Common myeloid progenitor, CD34-positive (primary cell): ENCODE measurements at regions not wholly inside any gene's neighbourhood (a gene's known extent, or its start where the extent isn't known, plus 50 kb on each side); places are given as distances from the start of the nearest gene placed in this dataset.
A peak's percentile ranks its signal among the peaks of the same experiment; 100 is the strongest.

ENCODE experiments used
- CTCF ChIA-PET: fragments of 350-600 bp; sonication (Branson Sonifier 250); formaldehyde crosslinking; loops from one replicate; lab custom pipeline; 2021; ENCODE audit warnings: antibody characterized with exemption; lab: Charles Lee
- POLR2A ChIA-PET: fragments of 350-600 bp; sonication (Branson Sonifier 250); formaldehyde crosslinking; loops from one replicate; lab custom pipeline; 2021; ENCODE audit warnings: antibody characterized with exemption; lab: Charles Lee
- DNase-seq, 3 donors: peaks; one replicate each; pipeline versions ENCODE4 v3.0.0 to v3.0.0-alpha.2; 2013
- H3K27ac ChIP-seq, 2 experiments: 1 replicate in 1 of 2; 2 replicates in 1 of 2; pipeline ENCODE4 v1.7.0; 2013; ENCODE audit warnings: inconsistent platforms in 2 of 2, low read length in 2 of 2, mild to moderate bottlenecking in 2 of 2, low read depth in 1 of 2, moderate library complexity in 1 of 2; ENCODE audit not compliant: severe bottlenecking in 2 of 2, insufficient read depth in 1 of 2, poor library complexity in 1 of 2
- H3K27me3 ChIP-seq, 5 experiments: replicated peaks in 2 of 5; 1 replicate in 3 of 5; 2 replicates in 2 of 5; pipeline versions ENCODE4 v1.6.1 to v1.7.0; 2013; ENCODE audit warnings: low read length in 4 of 5, mild to moderate bottlenecking in 2 of 5, moderate library complexity in 2 of 5, inconsistent platforms in 1 of 5; ENCODE audit not compliant: insufficient read depth in 5 of 5, control insufficient read depth in 4 of 5
- H3K36me3 ChIP-seq, 4 experiments: 1 replicate in 2 of 4; 2 replicates in 2 of 4; pipeline versions ENCODE4 v1.6.1 to v1.7.0; 2013; ENCODE audit warnings: low read length in 3 of 4, control low read depth in 1 of 4, mild to moderate bottlenecking in 1 of 4; ENCODE audit not compliant: control insufficient read depth in 4 of 4, insufficient read depth in 4 of 4
- H3K4me1 ChIP-seq, 4 experiments: 1 replicate in 3 of 4; 2 replicates in 1 of 4; pipeline versions ENCODE4 v1.6.1 to v1.7.1; 2013; ENCODE audit warnings: low read length in 3 of 4, mild to moderate bottlenecking in 3 of 4, control low read depth in 1 of 4, inconsistent platforms in 1 of 4, moderate library complexity in 1 of 4; ENCODE audit not compliant: control insufficient read depth in 4 of 4, insufficient read depth in 4 of 4; ENCODE audit errors: control extremely low read depth in 1 of 4
- H3K4me3 ChIP-seq, 7 experiments: 1 replicate in 4 of 7; 2 replicates in 3 of 7; pipeline versions ENCODE4 v1.5.1 to v1.7.0; 2013; ENCODE audit warnings: mild to moderate bottlenecking in 7 of 7, low read length in 6 of 7, moderate library complexity in 6 of 7, inconsistent platforms in 2 of 7, low read depth in 2 of 7, control low read depth in 1 of 7; ENCODE audit not compliant: insufficient read depth in 4 of 7, control insufficient read depth in 1 of 7; ENCODE audit errors: extremely low read depth in 1 of 7
- H3K9me3 ChIP-seq, 5 experiments: 1 replicate in 4 of 5; 2 replicates in 1 of 5; pipeline versions ENCODE4 v1.6.1 to v1.7.1; 2013; ENCODE audit warnings: low read length in 4 of 5, mild to moderate bottlenecking in 2 of 5, inconsistent platforms in 1 of 5, low read depth in 1 of 5, moderate library complexity in 1 of 5; ENCODE audit not compliant: control insufficient read depth in 4 of 5, insufficient read depth in 2 of 5; ENCODE audit errors: control extremely low read depth in 1 of 5
- WGBS: methylation state at CpG from one replicate; pipeline ENCODE4 v1.1.5; 2013; ENCODE audit not compliant: insufficient coverage; 5-methylcytosine and 5-hydroxymethylcytosine counted together

GRCh38 chr6:76706086-76706485 is 633.6 kb upstream of the IMPG1 start:
- ChIA-PET CTCF (no interaction called here), POLR2A (no interaction called here)
- H3K4me1 ChIP-seq = no peaks in the 10 kb centered on the region
- H3K9me3 ChIP-seq = no peaks in the 10 kb centered on the region
- H3K27me3 ChIP-seq = no peaks in the 10 kb centered on the region
- DNase-seq = no peak
- H3K36me3 ChIP-seq = no peaks in the 10 kb centered on the region
- H3K4me3 ChIP-seq = no peak overlapping the region
- no CpG with 5 or more reads among the region's 2 CpGs for WGBS
- no peak overlapping the region for H3K27ac ChIP-seq

- no peaks in the 10 kb centered on the region for H3K9me3 ChIP-seq
- H3K36me3 ChIP-seq = no peaks in the 10 kb centered on the region
- no peaks in the 10 kb centered on the region for H3K27me3 ChIP-seq
- H3K4me1 ChIP-seq = no peaks in the 10 kb centered on the region
- H3K4me3 ChIP-seq = no peak overlapping the region
- POLR2A ChIA-PET = no interaction called here
- no CpG with 5 or more reads among the region's 1 CpG for WGBS
- CTCF ChIA-PET = no interaction called here
- H3K27ac ChIP-seq = no peak overlapping the region
- no peak for DNase-seq
Measured at GRCh38 chr6:76703786-76704185, 631.3 kb upstream of the IMPG1 start.

GRCh38 chr6:76703285-76703684 is 630.8 kb upstream of the IMPG1 start:
- Histone ChIP-seq H3K9me3 (no peaks in the 10 kb centered on the region), H3K27ac (no peak overlapping the region), H3K4me3 (no peak overlapping the region), H3K27me3 (no peaks in the 10 kb centered on the region), H3K36me3 (no peaks in the 10 kb centered on the region), H3K4me1 (no peaks in the 10 kb centered on the region)
- POLR2A ChIA-PET = no interaction called here
- DNase-seq = no peak
- CTCF ChIA-PET = no interaction called here
- WGBS = no CpG with 5 or more reads among the region's 2 CpGs

- no peak overlapping the region for H3K27ac ChIP-seq
- H3K4me3 ChIP-seq = no peak overlapping the region
- H3K36me3 ChIP-seq = no peaks in the 10 kb centered on the region
- no peak for DNase-seq
- no peaks in the 10 kb centered on the region for H3K9me3 ChIP-seq
- ChIA-PET POLR2A (no interaction called here), CTCF (no interaction called here)
- H3K27me3 ChIP-seq = no peaks in the 10 kb centered on the region
- WGBS = 100% methylated on average over 1 of the region's 1 CpG
- H3K4me1 ChIP-seq = no peaks in the 10 kb centered on the region
Measured at GRCh38 chr6:76702187-76702586, 629.7 kb upstream of the IMPG1 start.

GRCh38 chr6:76701610-76702009 is 629.1 kb upstream of the IMPG1 start:
- Histone ChIP-seq H3K27me3 (no peaks in the 10 kb centered on the region), H3K4me3 (no peak overlapping the region), H3K4me1 (no peaks in the 10 kb centered on the region), H3K9me3 (no peaks in the 10 kb centered on the region), H3K36me3 (no peaks in the 10 kb centered on the region), H3K27ac (no peak overlapping the region)
- ChIA-PET POLR2A (no interaction called here), CTCF (no interaction called here)
- 80% methylated on average over 1 of the region's 3 CpGs for WGBS
- DNase-seq = no peak

- CTCF ChIA-PET = no interaction called here
- DNase-seq = peak in 2 of 3 donors; percentile 3 to 7
- WGBS = no CpG with 5 or more reads among the region's 2 CpGs
- H3K27me3 ChIP-seq = no peaks in the 10 kb centered on the region
- H3K27ac ChIP-seq = no peak overlapping the region
- no peaks in the 10 kb centered on the region for H3K36me3 ChIP-seq
- H3K4me3 ChIP-seq = no peak overlapping the region
- no peaks in the 10 kb centered on the region for H3K4me1 ChIP-seq
- POLR2A ChIA-PET = no interaction called here
- H3K9me3 ChIP-seq = no peaks in the 10 kb centered on the region
Measured at GRCh38 chr6:76697585-76697984, 625.1 kb upstream of the IMPG1 start.

GRCh38 chr6:76694795-76695194 is 622.3 kb upstream of the IMPG1 start:
- no CpG with 5 or more reads among the region's 1 CpG for WGBS
- Histone ChIP-seq H3K4me3 (no peak overlapping the region), H3K9me3 (no peaks in the 10 kb centered on the region), H3K4me1 (no peaks in the 10 kb centered on the region), H3K27ac (no peak overlapping the region), H3K27me3 (no peaks in the 10 kb centered on the region), H3K36me3 (no peaks in the 10 kb centered on the region)
- POLR2A ChIA-PET = no interaction called here
- no peak for DNase-seq
- CTCF ChIA-PET = no interaction called here
